Ishikawa (cell line): ENCODE measurements at regions not wholly inside any gene's neighbourhood (a gene's known extent, or its start where the extent isn't known, plus 50 kb on each side); places are given as distances from the start of the nearest gene placed in this dataset.

Experiments used
- CEBPB ChIP-seq: IDR thresholded peaks from 2 replicates; pipeline ENCODE4 v1.6.1; 2012
- CREB1 ChIP-seq: IDR thresholded peaks from 2 replicates; pipeline ENCODE4 v1.6.1; 2012; ENCODE audit warnings: low read depth
- EP300 ChIP-seq: IDR thresholded peaks from 2 replicates; pipeline ENCODE4 v1.6.1; 2012; ENCODE audit warnings: borderline replicate concordance
- MAX ChIP-seq: IDR thresholded peaks from 2 replicates; pipeline ENCODE4 v1.6.1; 2012
- NFIC ChIP-seq: IDR thresholded peaks from 2 replicates; pipeline ENCODE4 v1.6.1; 2012
- RAD21 ChIP-seq: IDR thresholded peaks from 2 replicates; pipeline ENCODE4 v1.6.1; 2012; ENCODE audit warnings: low read depth
- REST ChIP-seq: IDR thresholded peaks from 2 replicates; pipeline ENCODE4 v1.6.1; 2012; ENCODE audit warnings: low read depth, mild to moderate bottlenecking
- TAF1 ChIP-seq: IDR thresholded peaks from 2 replicates; pipeline ENCODE4 v1.6.1; 2012; ENCODE audit warnings: low read depth, mild to moderate bottlenecking
- TEAD4 ChIP-seq: IDR thresholded peaks from 2 replicates; pipeline ENCODE4 v1.6.1; 2012
- YY1 ChIP-seq: IDR thresholded peaks from 2 replicates; pipeline ENCODE4 v1.6.1; 2012; ENCODE audit warnings: low read depth
- ZBTB7A ChIP-seq: IDR thresholded peaks from 2 replicates; pipeline ENCODE4 v1.6.1; 2012; ENCODE audit warnings: low read depth

- TF ChIP-seq CREB1 (no peak), EP300 (no peak), RAD21 (no peak), TAF1 (no peak), NFIC (no peak), TEAD4 (no peak), REST (no peak), ZBTB7A (no peak), YY1 (no peak), CEBPB (no peak), MAX (no peak)
These were observed 53.5 kb upstream of the NXT1 start for GRCh38 chr20:23296841-23297701.
